Lung (tissue), 11 donors: ENCODE measurements at regions not wholly inside any gene's neighbourhood (a gene's known extent, or its start where the extent isn't known, plus 50 kb on each side); places are given as distances from the start of the nearest gene placed in this dataset.

ENCODE experiments used
- ATAC-seq: fragments of 200-7000 bp; cut with Tn5 transposase; one replicate; pipeline ENCODE4 v1.9.1; 2020; ENCODE audit warnings: moderate number of reproducible peaks; ENCODE audit not compliant: insufficient read depth, low FRiP score
- DNase-seq, 3 donors: peaks; one replicate each; pipeline ENCODE4 v3.0.0-alpha.2; 2013 to 2017
- H3K27ac ChIP-seq, 2 donors: one replicate each; pipeline ENCODE4 v1.5.1; 2013; ENCODE audit warnings: mild to moderate bottlenecking in 2 of 2, moderate library complexity in 2 of 2, control low read depth in 1 of 2, inconsistent platforms in 1 of 2, low read depth in 1 of 2, low read length in 1 of 2
- H3K27me3 ChIP-seq, 3 donors: one replicate each; pipeline ENCODE4 v1.5.1; 2013; ENCODE audit warnings: low read length in 2 of 3; ENCODE audit not compliant: control insufficient read depth in 3 of 3, insufficient read depth in 3 of 3
- H3K36me3 ChIP-seq, 4 donors: one replicate each; pipeline ENCODE4 v1.5.1; 2013; ENCODE audit warnings: low read length in 4 of 4, mild to moderate bottlenecking in 1 of 4, moderate library complexity in 1 of 4; ENCODE audit not compliant: control insufficient read depth in 4 of 4, insufficient read depth in 4 of 4
- H3K4me1 ChIP-seq, 5 donors: one replicate each; pipeline ENCODE4 v1.5.1; 2013; ENCODE audit warnings: low read length in 5 of 5, mild to moderate bottlenecking in 2 of 5, moderate library complexity in 1 of 5; ENCODE audit not compliant: control insufficient read depth in 5 of 5, insufficient read depth in 5 of 5
- H3K4me3 ChIP-seq: one replicate; pipeline ENCODE4 v1.5.1; 2013; ENCODE audit warnings: mild to moderate bottlenecking, control low read depth, moderate library complexity
- H3K9ac ChIP-seq, 2 donors: one replicate each; pipeline ENCODE4 v1.5.1; 2013; ENCODE audit warnings: low read length in 2 of 2, control low read depth in 1 of 2; ENCODE audit not compliant: insufficient read depth in 1 of 2
- H3K9me3 ChIP-seq, 4 donors: one replicate each; pipeline ENCODE4 v1.5.1; 2013; ENCODE audit warnings: low read length in 3 of 4, mild to moderate bottlenecking in 1 of 4, moderate library complexity in 1 of 4; ENCODE audit not compliant: control insufficient read depth in 4 of 4, insufficient read depth in 3 of 4
- CTCF ChIP-seq: IDR thresholded peaks from 2 replicates; pipeline ENCODE4 v1.5.1; 2012; ENCODE audit warnings: mild to moderate bottlenecking; ENCODE audit errors: control extremely low read depth, extremely low read depth
- WGBS, 2 donors: extraction: QIAGEN DNeasy Blood & Tissue Kit; methylation state at CpG; one replicate each; pipeline ENCODE4 v1.1.7; 2013; 5-methylcytosine and 5-hydroxymethylcytosine counted together
- donor health status: control.
- donor health status: control.
- donor health status: Bipolar disorder and iron deficiency.
- donor health status: healthy.
- donor health status: DM: yes; HTN: yes; CAD: no.

GRCh38 chr2:234829074-234829455 lies 122.8 kb upstream of the SH3BP4 start:
- no peak for TF ChIP-seq CTCF
- no peaks in the 10 kb centered on the region for H3K36me3 ChIP-seq
- H3K27ac ChIP-seq, result no peak overlapping the region
- DNase-seq, result no peak
- no peak overlapping the region for H3K9ac ChIP-seq
- no peaks in the 10 kb centered on the region for H3K27me3 ChIP-seq
- H3K4me1 ChIP-seq, result peaks cover 2 to 33% (median 7%) of the 10 kb centered on the region in 5 donors
- no peak overlapping the region for H3K4me3 ChIP-seq
- peaks cover 0 to 3% (median 0%) of the 10 kb centered on the region in 4 donors for H3K9me3 ChIP-seq
- WGBS, 2 donors, result 91 to 92% methylated on average over 4 of the region's 4 CpGs
- ATAC-seq, result no peak

- ATAC-seq (no peak), DNase-seq (no peak)
- H3K27me3 ChIP-seq, result no peaks in the 10 kb centered on the region
- H3K36me3 ChIP-seq, result no peaks in the 10 kb centered on the region
- no peak for TF ChIP-seq CTCF
- no peak overlapping the region for H3K27ac ChIP-seq
- no peak overlapping the region for H3K4me3 ChIP-seq
- no peak overlapping the region for H3K9ac ChIP-seq
- 92% methylated on average over 10 of the region's 10 CpGs for whole genome bisulfite sequencing, 2 donors
- peaks cover 0 to 38% (median 8%) of the 10 kb centered on the region in 5 donors for H3K4me1 ChIP-seq
- peaks cover 0 to 3% (median 0%) of the 10 kb centered on the region in 4 donors for H3K9me3 ChIP-seq
Measured at GRCh38 chr2:234828382-234829073, 123.3 kb upstream of the SH3BP4 start.

GRCh38 chr2:234827096-234827860 lies 124.5 kb upstream of the SH3BP4 start:
- no peak overlapping the region for H3K27ac ChIP-seq
- H3K9me3 ChIP-seq, result peaks cover 0 to 3% (median 0%) of the 10 kb centered on the region in 4 donors
- WGBS, 2 donors, result 86 to 90% methylated on average over 2 of the region's 2 CpGs
- TF ChIP-seq CTCF, result no peak
- peaks cover 0 to 39% (median 12%) of the 10 kb centered on the region in 5 donors for H3K4me1 ChIP-seq
- H3K27me3 ChIP-seq, result no peaks in the 10 kb centered on the region
- no peak overlapping the region for H3K4me3 ChIP-seq
- no peak overlapping the region for H3K9ac ChIP-seq
- H3K36me3 ChIP-seq, result no peaks in the 10 kb centered on the region
- DNase-seq, result no peak
- ATAC-seq, result no peak
